CD4-positive, alpha-beta T cell treated with Interferon gamma for 1 hour (primary cell): ENCODE measurements at regions not wholly inside any gene's neighbourhood (a gene's known extent, or its start where the extent isn't known, plus 50 kb on each side); places are given as distances from the start of the nearest gene placed in this dataset.

Experiments
- DNase-seq: peaks from one replicate; pipeline ENCODE4 v3.0.0-alpha.2; 2020

DNA sequence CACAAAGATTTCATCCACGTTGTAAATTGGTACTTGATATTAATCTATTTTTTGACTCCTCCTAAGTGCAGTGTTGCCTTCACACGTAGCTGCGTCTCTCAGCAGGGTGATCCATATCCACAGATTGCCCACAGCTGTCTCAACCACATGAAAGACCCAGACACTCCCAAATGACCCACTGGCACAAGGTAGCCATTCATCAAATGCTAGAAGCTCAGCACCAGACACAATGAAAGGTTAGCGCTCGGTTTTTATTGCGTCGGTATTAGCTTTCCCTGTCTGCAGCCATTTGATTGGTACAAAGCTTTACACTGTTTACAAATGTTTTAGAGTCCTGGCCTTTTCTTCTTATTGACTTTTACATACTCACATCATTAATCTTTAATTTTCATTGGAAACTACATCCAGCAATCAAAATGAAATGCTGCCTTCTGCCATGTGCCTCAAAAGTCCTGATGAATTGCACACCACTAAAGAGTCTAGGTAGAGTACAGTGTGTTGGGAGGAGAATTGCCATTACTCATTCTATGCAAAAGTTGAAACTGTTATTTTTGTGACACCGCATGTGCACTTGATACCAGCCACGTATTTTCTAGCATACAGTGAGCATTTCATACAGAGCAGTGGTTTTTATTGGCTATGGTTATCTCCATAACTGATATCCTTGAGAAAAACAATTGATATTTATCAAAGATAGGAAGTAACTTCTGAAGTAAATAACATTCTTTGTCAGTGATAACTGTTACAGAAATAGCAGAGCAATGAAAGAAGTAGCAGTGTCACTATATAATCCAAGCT is 127.3 kb upstream of the NUDT7 start:
- no peak for DNase-seq

DNA sequence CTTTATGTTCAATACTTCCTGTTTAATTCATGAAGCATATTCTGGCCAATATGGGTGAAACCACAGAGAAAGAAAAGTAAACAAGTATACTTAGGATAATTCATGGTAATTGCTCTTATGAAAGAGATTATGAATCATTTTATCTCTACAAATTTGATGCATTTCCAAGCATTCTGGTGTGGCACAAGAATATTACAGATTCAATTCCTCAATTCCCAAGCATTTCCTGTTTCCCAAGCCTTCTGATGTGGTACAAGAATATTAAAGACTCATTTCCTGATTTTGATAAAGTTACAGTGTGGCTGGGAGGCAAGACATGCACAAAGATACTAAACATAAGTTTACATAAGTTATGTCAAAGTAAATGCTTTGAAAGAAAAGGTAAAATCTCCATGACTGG is 126.1 kb upstream of the NUDT7 start:
- DNase-seq, result no peak

DNA sequence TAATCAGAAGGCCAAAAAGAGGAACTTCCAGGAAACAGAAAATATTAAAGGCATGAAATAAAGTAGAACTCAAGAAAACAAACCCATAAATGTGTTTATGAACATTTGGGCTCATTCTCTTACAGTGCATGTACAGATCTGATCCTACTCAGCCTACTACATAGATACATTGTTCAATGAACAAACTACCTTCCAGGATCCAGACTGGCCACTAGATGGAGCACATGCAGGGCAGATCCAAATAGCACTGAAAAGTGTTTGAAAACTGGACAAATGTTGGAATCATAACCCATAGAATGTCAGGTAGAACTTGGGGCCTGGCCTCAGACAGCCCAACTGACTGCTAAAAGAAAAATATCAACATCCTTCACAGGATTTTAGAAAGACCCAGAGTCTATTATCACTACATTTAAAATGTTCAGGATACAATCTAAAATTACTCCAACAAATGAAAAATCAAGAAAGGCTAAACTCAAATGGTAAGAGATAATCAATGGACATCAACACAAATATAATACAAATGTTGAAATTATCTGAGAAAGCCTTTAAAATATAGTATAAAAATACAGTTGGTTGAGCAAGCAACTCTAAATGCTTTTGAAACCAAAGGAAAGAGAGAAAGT is 122.4 kb upstream of the NUDT7 start:
- no peak for DNase-seq

DNA sequence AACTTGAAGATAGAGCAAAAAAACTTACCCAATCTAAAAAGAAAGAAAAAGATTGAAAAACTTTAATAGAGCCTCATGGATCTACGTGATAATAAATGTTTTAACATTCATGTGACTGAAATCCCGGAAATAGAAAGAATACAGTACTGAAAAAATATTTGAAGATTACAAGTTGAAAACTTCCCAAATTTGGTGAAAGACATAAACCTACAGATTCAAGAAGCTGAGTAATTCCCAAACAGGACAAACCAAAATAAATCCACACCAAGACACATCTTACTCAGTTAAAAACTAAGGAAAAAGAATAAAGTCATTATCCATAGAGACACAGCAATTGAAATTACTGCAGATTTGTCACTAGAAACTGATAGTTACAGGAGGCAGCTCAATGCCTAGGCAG is 121.8 kb upstream of the NUDT7 start:
- no peak for DNase-seq

DNA sequence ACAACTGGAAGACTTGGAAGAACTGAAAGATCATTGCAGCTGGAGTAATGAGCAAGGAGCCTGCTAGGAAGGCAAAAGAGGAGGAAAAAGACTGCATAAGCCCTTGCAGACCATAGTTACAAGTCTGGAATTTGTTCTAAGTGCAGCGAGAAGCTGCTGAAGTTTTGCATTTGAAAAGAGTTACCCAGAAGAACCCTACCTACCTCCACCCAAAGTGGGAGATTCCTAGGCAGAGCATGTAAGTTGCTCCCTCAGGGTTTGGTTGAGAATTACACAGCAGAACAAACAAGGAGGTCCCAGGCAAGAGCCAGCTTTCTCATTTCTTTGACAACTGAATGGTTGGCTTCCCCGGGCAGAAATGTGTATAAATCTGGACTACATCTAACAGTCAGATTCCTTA is 118.7 kb upstream of the NUDT7 start:
- DNase-seq, result no peak

DNA sequence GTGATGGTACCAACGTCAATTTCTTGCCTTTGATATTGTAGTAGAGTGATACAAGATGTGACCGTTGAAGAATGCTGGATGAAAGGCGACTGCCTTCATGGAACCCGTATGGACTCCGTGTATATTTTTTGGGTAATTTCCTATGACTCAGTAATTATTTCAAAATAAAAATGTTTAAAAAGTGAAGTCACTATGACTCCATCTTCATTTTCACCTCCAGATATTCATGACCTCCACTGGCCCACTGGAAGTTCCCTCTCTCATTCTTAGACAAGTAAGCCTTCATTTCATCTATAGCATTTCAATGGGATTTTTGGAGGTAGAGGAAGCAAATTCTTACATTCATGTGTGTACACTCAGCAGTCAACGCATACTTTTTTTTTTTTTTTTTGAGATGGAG is 111.8 kb upstream of the NUDT7 start:
- DNase-seq, result no peak

DNA sequence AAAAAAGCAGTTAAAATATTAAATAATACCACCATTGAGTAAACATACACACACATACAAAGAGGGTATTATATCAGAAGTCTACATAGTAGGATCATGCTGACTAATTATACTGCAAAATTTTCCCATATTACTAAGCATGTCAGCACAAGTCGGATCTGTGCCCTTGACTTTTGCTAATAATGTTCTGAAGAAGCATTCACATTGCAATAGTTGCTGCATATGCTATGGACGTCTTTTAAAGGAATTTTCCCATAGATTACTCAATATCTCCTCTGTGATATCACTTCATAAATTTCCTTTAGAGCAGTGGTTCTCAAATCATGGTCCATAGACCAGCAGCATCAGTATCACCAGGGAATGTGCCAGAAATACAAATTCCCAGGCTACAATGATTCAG is 110.9 kb upstream of the NUDT7 start:
- DNase-seq, result no peak

DNA sequence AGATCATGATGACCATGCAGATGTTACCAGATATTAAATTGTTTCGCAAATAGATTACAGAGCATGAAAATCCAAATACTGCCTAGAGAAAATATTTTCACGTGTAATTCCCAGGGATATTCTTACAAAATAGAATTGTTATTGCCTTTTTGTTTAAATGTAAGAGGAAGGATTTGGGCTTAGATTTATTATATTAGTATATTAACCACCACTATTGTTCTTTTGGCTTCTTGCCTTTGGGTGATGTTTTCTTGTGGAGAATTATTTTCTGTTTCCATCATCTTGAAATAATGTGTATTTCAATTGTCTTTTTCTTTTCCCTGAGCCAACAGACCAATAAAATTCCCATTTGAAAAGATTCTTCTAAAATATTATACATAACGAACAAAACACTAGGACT is 109.7 kb upstream of the NUDT7 start:
- no peak for DNase-seq

DNA sequence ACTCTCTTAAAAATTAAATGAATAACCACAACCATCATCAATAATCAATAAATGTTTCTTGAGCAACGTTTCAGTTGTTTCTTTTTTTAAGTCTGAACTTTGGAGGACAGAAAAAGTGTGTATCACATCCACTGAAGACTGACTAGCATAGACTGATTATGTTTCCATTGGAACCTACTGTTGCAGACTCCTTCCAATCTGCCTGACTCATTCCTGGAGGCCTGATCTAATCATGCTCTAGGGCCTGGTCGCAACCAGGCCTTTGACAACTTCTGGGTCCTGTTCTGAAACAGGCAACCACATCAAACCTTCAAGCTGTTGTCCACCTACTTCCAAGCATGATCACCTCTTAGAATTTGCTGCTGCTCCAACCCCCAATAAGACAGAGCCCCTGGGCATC is 109.2 kb upstream of the NUDT7 start:
- DNase-seq, result no peak

DNA sequence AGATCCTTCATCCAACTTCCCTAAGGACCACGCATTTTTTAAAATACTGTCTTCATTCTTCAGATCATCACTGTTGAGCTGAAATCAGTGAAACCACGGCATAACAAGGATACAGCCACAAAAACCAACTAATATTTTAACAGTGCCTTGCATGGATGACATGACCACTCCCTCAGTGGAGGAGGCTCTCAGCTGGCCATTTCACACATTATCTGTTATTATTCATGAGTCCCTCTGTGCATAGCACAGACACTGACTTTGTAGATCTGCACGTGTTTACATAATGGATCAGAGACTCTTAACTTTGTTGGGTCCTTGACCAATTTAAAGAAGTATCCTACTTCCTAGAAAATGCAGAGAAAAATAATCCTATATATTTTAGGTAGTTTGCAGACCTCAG is 104.8 kb upstream of the NUDT7 start:
- no peak for DNase-seq

DNA sequence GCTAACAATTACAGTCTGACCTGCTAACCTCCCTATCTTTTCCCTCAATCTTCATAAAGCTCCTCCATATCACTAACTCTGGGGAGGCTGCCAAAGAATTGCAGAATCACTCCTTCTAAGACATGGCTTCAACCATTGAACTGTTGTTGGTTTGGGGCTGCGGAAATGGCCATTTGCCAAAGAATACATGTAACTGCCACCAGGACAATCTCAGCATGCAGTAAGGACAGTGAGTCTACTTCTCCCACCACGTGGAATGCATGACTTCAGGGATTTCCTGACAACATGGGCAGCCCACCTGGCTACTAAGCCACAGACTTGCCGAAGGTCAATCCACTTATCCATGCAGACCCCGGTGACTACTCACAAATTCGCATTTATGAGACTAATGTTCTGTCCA is 104.3 kb upstream of the NUDT7 start:
- no peak for DNase-seq

DNA sequence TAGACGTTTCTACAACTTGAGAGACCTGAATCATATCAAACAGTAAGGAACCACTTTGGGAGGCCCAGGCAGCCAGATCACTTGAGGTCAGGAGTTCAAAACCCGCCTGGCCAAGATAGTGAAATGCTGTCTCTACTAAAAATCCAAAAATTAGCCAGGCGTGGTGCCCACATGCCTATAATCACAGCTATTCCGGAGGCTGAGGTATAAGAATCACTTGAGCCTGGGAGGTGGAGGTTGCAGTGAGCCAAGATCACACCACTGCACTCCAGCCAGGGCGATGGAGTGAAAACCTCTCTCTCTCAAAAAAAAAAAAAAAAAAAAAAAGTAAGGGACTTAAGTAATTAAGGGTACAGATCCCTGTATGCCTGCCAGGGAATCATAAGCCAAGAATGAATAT is 103.4 kb upstream of the NUDT7 start:
- DNase-seq, result no peak

DNA sequence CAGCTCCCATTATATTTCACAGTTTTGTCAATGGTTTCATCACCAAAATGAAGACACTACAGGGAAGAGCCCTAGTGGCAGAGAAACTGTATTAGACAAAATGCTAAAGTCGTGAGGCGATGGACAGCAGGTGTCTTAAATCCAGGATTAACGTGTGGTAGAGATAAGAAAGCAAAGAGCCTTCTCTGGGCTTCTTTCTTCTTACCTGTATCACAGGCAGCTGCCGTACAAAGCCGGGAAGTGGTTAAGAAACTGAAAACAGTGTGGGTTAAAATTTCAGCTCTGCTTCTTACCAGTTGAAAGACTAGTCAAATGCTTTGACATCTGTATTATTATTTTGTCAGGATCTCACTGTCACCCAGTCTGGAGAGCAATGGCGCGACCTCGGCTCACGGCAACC is 98.2 kb upstream of the NUDT7 start:
- no peak for DNase-seq

DNA sequence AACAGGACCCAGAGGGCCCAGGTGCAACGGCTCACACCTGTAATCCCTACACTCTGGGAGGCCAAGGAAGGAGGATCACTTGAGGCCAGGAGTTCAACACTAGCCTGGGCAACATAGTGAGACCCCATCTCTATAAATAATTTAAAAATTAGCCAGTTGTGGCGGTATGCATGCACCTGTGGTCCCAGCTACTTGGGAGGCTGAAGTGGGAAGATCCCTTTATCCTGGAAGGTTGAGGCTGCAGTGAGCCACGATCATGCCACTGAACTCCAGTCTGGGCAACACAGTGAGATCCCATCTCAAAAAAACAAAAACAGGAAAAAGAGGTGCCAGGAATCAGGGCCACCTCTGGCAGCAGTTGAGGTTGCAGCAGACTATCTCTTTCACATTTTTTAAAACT is 85.7 kb upstream of the NUDT7 start:
- no peak for DNase-seq

DNA sequence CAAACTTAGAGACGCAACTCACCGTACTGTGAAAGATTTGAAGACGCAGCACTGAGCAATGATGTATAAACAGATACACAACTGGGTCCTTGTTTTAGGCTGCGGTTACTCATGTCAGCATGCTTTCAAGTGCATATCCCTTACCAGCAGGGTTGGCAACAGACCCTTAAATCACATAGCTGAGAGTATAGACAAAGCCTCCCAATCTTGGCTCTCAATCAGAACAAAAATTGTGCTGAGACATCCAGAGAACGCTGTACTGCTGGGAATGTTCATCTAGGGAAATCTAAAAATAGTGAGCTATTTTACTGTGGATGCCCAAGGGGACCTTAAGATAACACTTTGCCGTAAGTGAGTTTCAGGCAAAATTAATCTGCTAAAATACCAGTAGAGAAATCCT is 84.4 kb upstream of the NUDT7 start:
- no peak for DNase-seq

DNA sequence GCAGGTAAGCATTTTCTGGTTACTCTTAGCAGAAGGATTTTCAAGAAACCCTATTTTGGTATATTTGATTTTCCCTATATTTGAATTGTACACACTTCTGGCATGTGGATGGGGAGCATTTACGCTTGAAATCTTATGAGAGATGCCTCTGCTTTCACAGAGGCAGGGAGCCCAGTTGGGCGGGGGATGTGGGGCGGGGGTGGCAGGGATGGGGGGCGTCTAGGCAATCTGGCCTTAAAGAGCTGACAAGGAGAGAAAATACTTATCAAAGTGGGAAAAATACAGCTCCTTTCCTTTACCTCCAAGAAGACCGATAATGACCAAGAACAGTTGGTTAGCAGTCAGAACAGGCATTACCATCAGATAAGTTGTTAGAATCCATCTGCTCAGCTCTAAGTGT is 79.1 kb upstream of the NUDT7 start:
- DNase-seq, result no peak

DNA sequence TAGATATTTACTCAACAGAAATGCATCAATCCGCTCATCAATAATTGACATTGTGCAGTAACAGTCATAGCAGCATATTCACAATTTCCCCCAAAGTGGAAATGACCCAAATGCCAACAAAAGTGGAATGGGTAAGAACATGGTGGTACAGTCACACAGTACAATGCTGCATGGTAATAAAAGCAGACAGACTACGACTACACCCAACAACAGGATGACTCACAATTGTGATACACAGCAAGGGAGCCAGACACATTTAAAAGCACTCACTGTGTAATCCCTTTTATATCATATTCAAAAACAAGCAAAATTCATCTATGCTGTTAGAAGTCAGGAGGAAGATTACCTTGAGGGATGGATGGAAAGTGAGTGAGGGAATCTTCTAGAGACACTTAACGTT is 76.5 kb upstream of the NUDT7 start:
- DNase-seq, result no peak

DNA sequence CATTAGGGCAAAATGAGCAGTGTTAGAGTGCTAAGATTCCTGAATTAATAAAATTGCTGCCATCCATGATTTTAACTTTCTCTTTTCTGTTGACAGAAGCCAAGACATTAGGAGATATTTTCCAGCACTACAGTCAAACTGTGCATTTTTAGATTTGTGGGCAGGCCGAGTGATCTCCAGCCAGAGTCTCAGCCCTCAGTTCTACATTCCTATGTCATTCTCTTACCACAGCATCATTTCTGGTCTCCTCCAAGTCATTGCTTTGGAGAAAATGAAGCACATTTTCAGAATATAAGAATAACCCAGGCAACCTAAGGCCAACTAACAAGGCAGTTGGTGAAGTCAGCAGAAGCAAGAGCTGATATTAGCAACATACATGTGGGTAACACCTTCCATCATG is 74.6 kb upstream of the NUDT7 start:
- DNase-seq, result no peak

DNA sequence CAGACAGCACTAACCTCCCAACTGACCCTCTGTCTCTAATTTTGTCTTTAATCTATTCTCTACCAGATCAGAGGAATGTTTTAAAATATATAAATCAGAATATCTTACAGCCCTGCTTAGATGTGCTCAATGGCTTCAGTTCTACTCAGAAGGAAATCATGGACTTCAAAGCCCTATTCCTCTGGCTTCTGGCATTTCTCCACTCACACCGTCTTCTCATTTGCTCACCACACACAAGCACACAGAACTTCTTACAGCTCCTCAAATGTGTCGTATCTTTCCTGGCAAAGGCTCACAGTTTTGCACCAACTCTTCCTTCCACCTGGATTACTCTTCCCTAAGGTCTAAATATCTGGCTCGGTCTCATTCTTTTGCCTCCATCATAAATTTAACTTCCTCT is 71.6 kb upstream of the NUDT7 start:
- DNase-seq, result no peak

DNA sequence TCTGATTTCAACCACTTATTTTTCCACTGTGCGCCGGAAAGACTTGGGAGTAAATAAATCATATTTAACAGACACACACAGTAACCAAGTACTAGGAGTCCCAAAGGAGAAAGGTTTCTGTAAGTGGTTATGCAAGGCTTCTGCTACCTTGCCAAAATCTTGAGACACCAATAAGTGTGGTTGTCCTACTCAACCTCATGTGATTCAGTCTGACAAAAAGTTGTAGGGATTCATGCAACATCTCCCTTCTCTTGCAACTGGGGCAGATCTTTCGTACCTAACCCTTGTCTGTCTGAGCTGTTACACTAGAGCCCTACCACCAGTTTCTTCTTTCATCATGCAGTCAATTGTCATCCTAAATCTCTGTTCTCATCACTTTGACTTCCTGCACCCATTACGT is 69.9 kb upstream of the NUDT7 start:
- DNase-seq, result no peak

DNA sequence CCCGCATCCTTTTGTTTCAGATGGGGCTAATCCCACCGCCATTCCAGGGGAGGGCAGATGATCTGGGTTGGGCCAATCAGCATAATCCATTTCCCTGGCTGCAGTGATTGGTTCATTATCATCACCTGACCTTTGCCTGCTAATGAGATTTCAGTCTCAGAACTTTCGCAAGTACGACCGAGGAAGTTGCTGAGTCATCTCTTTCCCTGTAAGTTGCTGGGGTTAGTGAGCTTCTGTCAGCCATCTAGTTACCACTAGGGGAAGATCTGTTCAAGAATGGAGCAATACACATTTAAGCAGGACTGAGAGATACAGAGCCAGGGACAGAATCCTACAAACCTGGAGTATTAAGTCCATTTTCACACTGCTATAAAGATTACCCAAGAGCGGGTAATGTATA is 65.3 kb upstream of the NUDT7 start:
- DNase-seq, result no peak

DNA sequence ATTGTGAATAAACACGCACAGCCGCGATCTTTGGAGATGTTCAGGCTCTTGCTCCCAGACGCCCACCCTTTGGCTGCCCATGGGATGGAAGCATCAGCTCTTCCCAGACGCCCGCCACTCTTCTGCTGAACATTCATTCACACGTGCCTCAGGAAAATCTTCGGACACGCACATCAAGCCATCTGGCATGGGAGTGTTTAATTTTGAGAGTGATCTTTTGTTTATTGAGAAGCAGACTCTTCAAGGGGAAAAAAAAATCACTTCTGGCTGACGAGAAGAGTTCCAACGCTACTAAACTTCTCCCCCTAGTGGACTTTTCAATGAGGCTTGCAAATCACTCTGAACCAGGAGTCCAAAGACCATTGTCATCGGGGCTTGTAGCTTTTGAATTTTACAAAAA is 62.0 kb upstream of the NUDT7 start:
- no peak for DNase-seq

DNA sequence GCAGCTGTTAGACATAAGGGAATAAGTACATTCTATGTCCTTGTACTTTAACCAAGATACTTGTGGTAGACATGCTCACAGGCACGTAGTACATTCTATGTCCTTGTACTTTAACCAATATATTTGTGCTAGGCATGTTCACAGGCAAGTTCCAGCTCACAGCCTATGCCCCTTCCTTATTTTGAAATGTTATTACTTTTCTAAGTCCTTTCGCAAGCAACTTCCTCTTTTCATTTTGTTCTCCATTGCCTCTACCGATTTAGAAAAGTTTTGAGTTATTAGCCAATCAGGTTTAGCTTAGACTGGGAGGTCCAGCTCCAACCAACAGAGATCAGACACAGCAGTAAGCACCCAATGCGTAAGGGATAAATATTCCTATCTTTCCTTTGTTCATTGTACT is 60.1 kb upstream of the NUDT7 start:
- DNase-seq, result no peak

DNA sequence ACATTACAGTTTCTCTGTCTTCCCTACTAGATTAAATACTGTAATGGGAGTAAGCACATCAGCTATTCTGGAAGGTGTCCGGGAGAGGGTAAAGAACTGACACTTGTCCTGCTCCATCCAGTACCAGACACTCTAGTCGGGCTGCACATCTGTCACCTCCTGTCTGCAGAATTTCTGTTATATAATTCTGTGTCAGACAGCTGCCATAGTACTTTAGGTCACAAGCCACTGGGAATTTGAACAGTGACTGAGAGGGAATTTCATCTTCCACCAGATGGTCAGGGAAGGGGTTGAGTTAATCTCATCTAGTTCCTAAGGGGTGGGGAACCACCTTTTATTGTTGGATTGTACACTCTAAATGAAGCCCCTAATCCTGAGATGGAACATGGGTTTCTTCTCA is 58.6 kb upstream of the NUDT7 start:
- no peak for DNase-seq

DNA sequence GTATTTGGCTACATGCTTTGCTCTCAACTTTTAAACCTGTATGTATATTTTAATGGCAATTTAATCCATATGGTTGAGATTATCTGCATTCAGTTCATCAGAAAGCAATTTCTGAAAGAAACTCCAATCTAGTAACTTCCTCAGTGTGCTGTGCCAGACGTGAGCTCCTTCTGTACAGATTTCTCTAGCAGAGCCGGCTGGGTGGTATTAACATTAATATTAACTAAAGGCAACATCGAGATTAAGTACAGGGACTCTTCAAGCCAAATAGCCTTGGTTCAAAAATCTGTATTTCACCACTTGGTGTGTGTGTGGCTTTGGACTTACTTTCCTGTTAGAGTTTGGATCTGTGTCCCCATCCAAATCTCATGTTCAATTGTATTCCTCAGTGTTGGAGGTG is 55.5 kb upstream of the NUDT7 start:
- DNase-seq, result no peak
